GM20431 (cell line): ENCODE measurements at regions not wholly inside any gene's neighbourhood (a gene's known extent, or its start where the extent isn't known, plus 50 kb on each side); places are given as distances from the start of the nearest gene placed in this dataset.

Source experiments
- in situ Hi-C: fragments of 300-500 bp; cut with MseI, MboI; formaldehyde crosslinking; loops from one replicate; pipeline ENCODE4 v1.15.0; 2020; ENCODE audit warnings: low sequenced_read_pairs; ENCODE audit not compliant: unreplicated experiment

- in situ Hi-C loops = no loop called here
These were observed 277.7 kb upstream of the SALL3 start for GRCh38 chr18:78701771-78702396.

DNA sequence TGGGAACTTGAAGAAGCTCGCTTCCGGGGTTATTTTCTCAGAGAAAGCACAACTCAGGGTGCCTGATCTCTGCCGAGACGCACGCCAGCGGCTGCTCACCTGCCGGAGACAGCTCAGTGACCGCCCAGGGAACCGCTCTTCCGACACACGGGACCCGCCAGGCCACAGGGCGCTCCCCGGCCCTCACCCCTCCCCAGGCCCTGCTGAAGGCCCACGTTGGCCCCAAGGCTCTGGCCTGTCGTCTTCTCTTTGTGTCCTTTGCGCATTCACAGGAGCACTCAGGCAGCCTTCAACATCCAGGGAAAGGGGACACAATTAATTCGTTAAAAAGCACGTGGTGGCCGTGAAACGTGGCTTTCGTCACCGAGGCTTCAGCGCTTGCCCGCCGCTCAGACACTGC, 276.3 kb upstream of the SALL3 start:
- in situ Hi-C loops = no loop called here

GRCh38 chr18:78704971-78705461, 274.6 kb upstream of the SALL3 start:
- in situ Hi-C loops = no loop called here

- in situ Hi-C loops = no loop called here
These were observed 270.3 kb upstream of the SALL3 start for GRCh38 chr18:78709261-78709809.

DNA sequence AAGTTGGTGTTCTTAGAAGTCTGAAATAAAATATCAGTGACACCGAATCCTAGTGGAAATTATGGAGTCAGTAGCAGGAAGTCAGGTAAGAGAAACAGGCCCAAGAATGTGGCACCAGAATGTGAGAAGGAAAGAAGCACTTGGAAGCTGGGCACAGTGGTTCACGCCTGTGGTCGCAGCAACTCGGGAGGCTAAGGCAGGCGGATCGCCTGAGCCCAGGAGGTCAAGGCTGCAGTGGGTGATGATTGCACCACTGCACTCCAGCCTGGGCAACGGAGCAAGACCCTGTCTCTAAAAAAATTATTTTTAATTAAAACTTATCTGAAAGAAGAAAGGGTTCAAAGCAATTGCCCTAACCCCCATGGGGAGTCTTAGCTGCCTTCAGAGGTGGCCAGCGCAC, 268.3 kb upstream of the SALL3 start:
- in situ Hi-C loops = no loop called here

GRCh38 chr18:78711971-78712370, 267.6 kb upstream of the SALL3 start:
- in situ Hi-C loops = no loop called here

DNA sequence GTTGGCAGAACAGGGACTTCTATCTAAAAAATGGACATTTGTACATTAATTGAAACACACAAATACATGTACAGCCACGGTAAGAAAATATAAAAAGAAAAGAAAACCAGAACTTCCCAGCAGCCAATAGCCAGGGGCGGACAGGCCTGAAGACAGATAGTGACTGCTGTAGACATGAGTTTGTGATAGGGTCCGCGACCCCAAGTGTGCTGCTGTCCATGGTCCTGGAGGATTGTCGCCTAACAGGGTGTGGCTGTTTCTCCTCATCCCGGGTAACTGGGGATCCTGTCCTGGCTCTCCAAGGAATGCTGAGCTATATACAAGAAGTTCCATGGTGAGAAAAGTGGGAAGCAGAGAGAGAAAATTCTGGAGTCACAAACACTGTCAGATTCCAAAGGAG, 266.5 kb upstream of the SALL3 start:
- in situ Hi-C loops = no loop called here

- in situ Hi-C loops = no loop called here
These were observed 265.9 kb upstream of the SALL3 start for GRCh38 chr18:78713726-78714125.

GRCh38 chr18:78716022-78716421, 263.6 kb upstream of the SALL3 start:
- in situ Hi-C loops = no loop called here

DNA sequence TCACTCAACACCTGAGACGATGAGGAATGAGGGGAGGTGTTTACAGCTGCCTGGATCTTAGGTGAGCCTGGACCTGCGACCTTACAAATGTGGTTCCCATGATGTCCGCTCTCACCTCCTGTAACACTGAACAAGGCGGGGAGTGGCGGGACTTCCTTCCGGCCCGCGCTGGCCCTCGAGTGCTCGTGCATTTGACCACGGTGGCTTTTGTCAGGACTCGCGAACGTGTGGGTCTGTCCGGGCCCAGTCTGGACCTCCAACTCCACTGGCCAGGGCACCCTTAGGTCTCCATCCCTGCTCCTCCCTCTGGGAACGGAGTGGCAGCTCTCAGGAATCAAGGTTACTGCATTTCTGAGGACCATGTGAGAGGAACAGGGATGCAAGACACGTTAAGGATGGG, 263.0 kb upstream of the SALL3 start:
- in situ Hi-C loops = no loop called here

GRCh38 chr18:78717051-78717765, 262.4 kb upstream of the SALL3 start:
- in situ Hi-C loops = no loop called here

DNA sequence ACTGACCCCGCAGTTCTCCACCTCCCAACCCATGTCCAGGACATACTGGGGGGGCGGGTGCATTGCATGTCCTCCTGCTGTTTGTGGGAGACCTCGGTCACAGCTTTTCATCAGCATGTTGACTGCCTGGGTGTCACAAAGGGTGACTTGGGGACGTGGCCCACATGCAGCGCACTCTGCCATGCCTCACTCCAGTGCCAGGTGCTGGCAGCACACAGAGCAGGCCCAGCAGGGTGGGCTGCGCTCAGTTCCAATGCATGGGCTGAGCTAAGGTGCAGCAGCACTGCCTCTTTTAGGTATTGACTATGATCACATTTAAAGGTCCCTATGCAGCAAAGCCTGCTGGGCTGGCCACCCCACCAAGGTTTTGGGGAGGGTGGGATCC, 261.9 kb upstream of the SALL3 start:
- in situ Hi-C loops = no loop called here

DNA sequence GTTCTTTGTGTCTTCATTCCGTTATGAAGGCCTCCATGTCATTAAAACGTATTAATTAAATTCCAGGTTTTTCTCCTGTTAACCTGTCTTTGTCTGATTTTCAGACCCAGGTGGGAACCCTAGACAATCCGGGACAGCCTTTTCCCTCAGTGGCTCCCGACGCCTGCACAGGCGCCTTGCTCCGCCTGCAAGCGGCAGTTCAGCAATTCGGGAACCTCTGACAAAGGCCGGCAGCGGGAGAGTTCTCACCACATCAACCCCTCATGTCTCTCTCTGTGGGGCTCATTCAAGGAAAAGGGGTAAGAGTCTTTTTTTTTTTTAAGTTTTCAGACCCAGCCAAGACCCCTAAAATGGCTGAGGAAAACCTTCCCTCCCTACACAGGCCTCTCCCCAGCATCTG, 259.8 kb upstream of the SALL3 start:
- in situ Hi-C loops = no loop called here

- in situ Hi-C loops = no loop called here
These were observed 259.0 kb upstream of the SALL3 start for GRCh38 chr18:78720456-78721237.

- in situ Hi-C loops = no loop called here
These were observed 258.3 kb upstream of the SALL3 start for GRCh38 chr18:78721238-78721875.

DNA sequence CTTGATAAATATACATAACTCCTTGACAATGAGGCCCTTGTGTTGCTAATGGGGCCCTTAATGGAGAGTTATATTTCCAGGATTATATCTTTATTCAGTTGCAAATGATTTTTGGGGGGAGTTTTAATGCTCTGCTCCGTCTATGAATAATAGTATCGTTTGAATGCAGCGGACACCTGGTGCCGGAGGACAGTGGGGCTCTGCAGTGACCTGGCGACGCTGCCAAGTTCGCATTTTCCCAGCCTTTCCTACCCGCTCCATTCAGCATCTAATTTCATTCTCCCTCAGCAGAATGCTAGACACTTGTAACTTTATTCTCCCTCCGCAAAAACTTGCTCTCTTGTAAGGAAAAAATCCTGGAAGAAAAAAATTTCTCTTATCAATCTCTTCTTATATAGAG, 257.6 kb upstream of the SALL3 start:
- in situ Hi-C loops = no loop called here

DNA sequence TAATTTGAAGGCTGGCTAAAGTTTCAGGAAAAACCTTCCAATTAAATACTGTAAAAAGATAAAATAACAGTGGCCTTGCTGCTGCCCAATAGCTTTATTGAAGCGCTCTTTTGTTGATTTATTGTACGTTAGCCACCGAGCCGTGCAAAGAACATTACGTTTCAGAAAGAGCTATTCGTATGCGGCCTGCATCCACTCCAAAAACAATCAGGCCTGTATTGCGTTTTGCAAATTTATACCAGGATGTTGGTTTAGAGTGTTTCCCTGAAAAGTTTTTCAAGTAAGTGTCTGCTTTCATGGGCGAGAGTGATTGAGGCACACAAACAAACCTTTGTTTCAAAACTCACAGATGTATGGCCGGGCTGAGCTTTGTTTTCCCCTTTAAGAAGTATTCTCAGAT, 257.2 kb upstream of the SALL3 start:
- in situ Hi-C loops = no loop called here

GRCh38 chr18:78722929-78723710, 256.5 kb upstream of the SALL3 start:
- in situ Hi-C loops = no loop called here

- in situ Hi-C loops = no loop called here
These were observed 255.3 kb upstream of the SALL3 start for GRCh38 chr18:78724214-78724914.
